ENCODE measurements at regions not wholly inside any gene's neighbourhood (a gene's known extent, or its start where the extent isn't known, plus 50 kb on each side); places are given as distances from the start of the nearest gene placed in this dataset.

- POLR2A ChIA-PET, result no interaction called here
- CTCF ChIA-PET, result no interaction called here
Observed at GRCh38 chr18:39019989-39020388, 1454.4 kb upstream of the CELF4 start.

GRCh38 chr18:39007031-39007902 is 1441.7 kb upstream of the CELF4 start:
- CTCF ChIA-PET, result no interaction called here
- POLR2A ChIA-PET, result no interaction called here

GRCh38 chr18:38996056-38996455 is 1430.5 kb upstream of the CELF4 start:
- ChIA-PET POLR2A (no interaction called here), CTCF (no interaction called here)

- POLR2A ChIA-PET, result no interaction called here
- CTCF ChIA-PET, result interaction anchor here (0.5 kb wide), 1 partner anchor 1174 kb away, joined by 4 read pairs; no protein-coding TSS in a partner anchor
Observed at GRCh38 chr18:38993342-38993741, 1427.7 kb upstream of the CELF4 start.

- POLR2A ChIA-PET, result no interaction called here
- CTCF ChIA-PET, result no interaction called here
Observed at GRCh38 chr18:38984968-38985367, 1419.4 kb upstream of the CELF4 start.

- POLR2A ChIA-PET, result no interaction called here
- CTCF ChIA-PET, result no interaction called here
Observed at GRCh38 chr18:38982072-38982471, 1416.5 kb upstream of the CELF4 start.

- POLR2A ChIA-PET, result no interaction called here
- CTCF ChIA-PET, result no interaction called here
Observed at GRCh38 chr18:38981389-38981788, 1415.8 kb upstream of the CELF4 start.

GRCh38 chr18:38980420-38980819 is 1414.8 kb upstream of the CELF4 start:
- ChIA-PET POLR2A (no interaction called here), CTCF (no interaction called here)

GRCh38 chr18:38972571-38972970 is 1407.0 kb upstream of the CELF4 start:
- ChIA-PET POLR2A (no interaction called here), CTCF (no interaction called here)

- CTCF ChIA-PET, result no interaction called here
- POLR2A ChIA-PET, result no interaction called here
Observed at GRCh38 chr18:38971881-38972280, 1406.3 kb upstream of the CELF4 start.

- ChIA-PET POLR2A (no interaction called here), CTCF (no interaction called here)
Observed at GRCh38 chr18:38966841-38967240, 1401.2 kb upstream of the CELF4 start.

- CTCF ChIA-PET, result no interaction called here
- POLR2A ChIA-PET, result no interaction called here
Observed at GRCh38 chr18:38963943-38964660, 1398.5 kb upstream of the CELF4 start.

GRCh38 chr18:38961880-38962279 is 1396.3 kb upstream of the CELF4 start:
- POLR2A ChIA-PET, result no interaction called here
- CTCF ChIA-PET, result no interaction called here

GRCh38 chr18:38957736-38958135 is 1392.1 kb upstream of the CELF4 start:
- CTCF ChIA-PET, result no interaction called here
- POLR2A ChIA-PET, result no interaction called here

GRCh38 chr18:38956068-38956467 is 1390.5 kb upstream of the CELF4 start:
- CTCF ChIA-PET, result no interaction called here
- POLR2A ChIA-PET, result no interaction called here

GRCh38 chr18:38951633-38952032 is 1386.0 kb upstream of the CELF4 start:
- CTCF ChIA-PET, result no interaction called here
- POLR2A ChIA-PET, result no interaction called here

GRCh38 chr18:38948436-38948835 is 1382.8 kb upstream of the CELF4 start:
- POLR2A ChIA-PET, result no interaction called here
- CTCF ChIA-PET, result no interaction called here

- ChIA-PET CTCF (no interaction called here), POLR2A (no interaction called here)
Observed at GRCh38 chr18:38944446-38945024, 1378.9 kb upstream of the CELF4 start.

GRCh38 chr18:38941711-38942561 is 1376.3 kb upstream of the CELF4 start:
- ChIA-PET CTCF (no interaction called here), POLR2A (no interaction called here)

GRCh38 chr18:38940863-38941531 is 1375.4 kb upstream of the CELF4 start:
- CTCF ChIA-PET, result no interaction called here
- POLR2A ChIA-PET, result interaction anchor here (0.7 kb wide), 1 partner anchor 144 kb away, joined by 3 read pairs; no protein-coding TSS in a partner anchor

All from activated CD8-positive, alpha-beta memory T cell treated with anti-CD3 and anti-CD28 coated beads for 36 hours (primary cell).